ENCODE measurements at regions not wholly inside any gene's neighbourhood (a gene's known extent, or its start where the extent isn't known, plus 50 kb on each side); places are given as distances from the start of the nearest gene placed in this dataset.

- peak in 1 of 2 experiments; percentile 33 for DNase-seq
- Histone ChIP-seq H3K27ac (no peak overlapping the region), H3K4me2 (no peak overlapping the region), H3K9me3 (ENCODE audit: insufficient read depth, low read depth) (no peaks in the 10 kb centered on the region; the same call in 1 of the 2 replicates), H3K4me1 (replicated peaks; ENCODE audit: insufficient read depth) (peaks cover 20% of the 10 kb centered on the region), H3K4me3 (no peak overlapping the region), H3K36me3 (ENCODE audit: low read depth) (no peaks in the 10 kb centered on the region), H3K27me3 (ENCODE audit: insufficient read depth, low read depth) (no peaks in the 10 kb centered on the region), H2AFZ (no peak overlapping the region), H4K20me1 (ENCODE audit: insufficient read depth) (no peaks in the 10 kb centered on the region), H3F3A (ENCODE audit: insufficient read depth, low read depth) (peaks cover 8% of the 10 kb centered on the region), H3K79me2 (ENCODE audit: low read depth) (no peaks in the 10 kb centered on the region), H3K9me2 (ENCODE audit: insufficient read depth) (no peaks in the 10 kb centered on the region)
- POLR2A ChIA-PET (ENCODE audit: unreplicated experiment) = no interaction called here
- no peak for TF ChIP-seq CTCF (conservative IDR thresholded peaks at IDR 0.05)
- TF ChIP-seq EZH2 (IDR thresholded peaks at IDR 0.05; ENCODE audit: low read depth) = no peak
- no TSS peak for BruUV-seq (replicated peaks)
- intact Hi-C loops (cut with micrococcal nuclease; ENCODE audit: unreplicated experiment) = no loop called here
- CTCF ChIA-PET = no interaction called here
Measured at GRCh38 chr6:139448051-139448649, 73.7 kb upstream of the CITED2 start.

GRCh38 chr6:139447656-139447975 is 73.2 kb upstream of the CITED2 start:
- peak in 1 of 2 experiments; percentile 15 for DNase-seq

DNA sequence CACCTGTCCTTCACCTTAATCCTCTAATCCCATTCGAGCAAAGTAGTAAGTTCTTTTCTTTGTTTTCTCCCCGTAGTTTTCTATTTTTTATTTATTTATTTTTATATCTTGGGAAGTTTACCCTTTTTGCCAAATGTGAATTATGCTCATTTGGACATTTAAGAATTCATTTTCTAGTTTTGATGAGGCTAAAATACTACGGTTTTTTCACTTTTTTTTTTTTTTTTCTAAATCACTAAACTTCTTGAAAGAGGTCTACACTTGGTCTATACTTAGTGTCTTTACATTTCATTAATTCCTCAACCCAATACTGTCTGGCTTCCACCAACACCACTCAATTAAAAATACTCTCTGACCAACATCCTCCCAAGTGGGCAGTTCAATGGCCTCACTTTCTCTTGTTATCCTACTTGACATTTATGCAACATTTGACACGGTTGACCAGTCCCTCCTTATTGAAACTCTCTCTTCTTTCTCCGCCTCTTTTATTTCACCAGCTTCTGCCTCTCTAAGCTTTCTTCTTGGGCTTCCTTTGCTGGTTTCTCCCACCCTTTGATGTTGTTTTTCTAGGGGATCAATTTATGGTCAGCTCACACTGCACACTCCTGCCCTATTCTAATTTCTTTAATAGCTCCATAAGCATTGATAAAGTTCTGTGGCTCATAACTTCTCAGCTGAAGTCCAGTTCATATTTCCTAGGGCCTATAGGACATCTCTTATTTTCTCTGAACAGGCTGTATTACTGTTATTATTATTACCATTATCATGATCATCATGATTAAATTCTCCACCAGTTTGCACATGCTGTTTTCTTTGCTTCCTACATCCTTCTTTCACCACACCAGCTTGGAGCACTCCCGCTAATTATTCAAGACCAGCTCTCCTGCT is 72.6 kb upstream of the CITED2 start:
- no TSS peak for BruUV-seq (replicated peaks)

More at GRCh38 chr6:139447656-139447975, 73.2 kb upstream of the CITED2 start:
- TF ChIP-seq EZH2 (IDR thresholded peaks at IDR 0.05; ENCODE audit: low read depth) (no peak), CTCF (conservative IDR thresholded peaks at IDR 0.05) (no peak)
- Histone ChIP-seq H3K27me3 (ENCODE audit: insufficient read depth, low read depth) (no peaks in the 10 kb centered on the region), H3K79me2 (ENCODE audit: low read depth) (no peaks in the 10 kb centered on the region), H3K4me3 (no peak overlapping the region), H3K4me2 (no peak overlapping the region), H3K9me2 (ENCODE audit: insufficient read depth) (no peaks in the 10 kb centered on the region), H2AFZ (no peak overlapping the region), H3K27ac (no peak overlapping the region), H4K20me1 (ENCODE audit: insufficient read depth) (no peaks in the 10 kb centered on the region), H3F3A (ENCODE audit: insufficient read depth, low read depth) (peaks cover 7% of the 10 kb centered on the region), H3K36me3 (ENCODE audit: low read depth) (no peaks in the 10 kb centered on the region), H3K4me1 (replicated peaks; ENCODE audit: insufficient read depth) (peaks cover 18% of the 10 kb centered on the region), H3K9me3 (ENCODE audit: insufficient read depth, low read depth) (no peaks in the 10 kb centered on the region; the same call in 1 of the 2 replicates)
- intact Hi-C loops (cut with micrococcal nuclease; ENCODE audit: unreplicated experiment) = no loop called here
- no TSS peak for BruUV-seq (replicated peaks)
- POLR2A ChIA-PET (ENCODE audit: unreplicated experiment) = no interaction called here
- CTCF ChIA-PET = no interaction called here

More for the DNA sequence above, 72.6 kb upstream of the CITED2 start:
- Histone ChIP-seq H3F3A (ENCODE audit: insufficient read depth, low read depth) (peaks cover under 1% of the 10 kb centered on the region; the same call in 1 of the 2 replicates), H4K20me1 (ENCODE audit: insufficient read depth) (no peaks in the 10 kb centered on the region), H3K27me3 (ENCODE audit: insufficient read depth, low read depth) (no peaks in the 10 kb centered on the region), H3K4me2 (no peak overlapping the region), H3K4me3 (no peak overlapping the region), H3K4me1 (replicated peaks; ENCODE audit: insufficient read depth) (peaks cover 12% of the 10 kb centered on the region), H3K9me2 (ENCODE audit: insufficient read depth) (no peaks in the 10 kb centered on the region), H2AFZ (no peak overlapping the region), H3K36me3 (ENCODE audit: low read depth) (no peaks in the 10 kb centered on the region), H3K27ac (no peak overlapping the region), H3K79me2 (ENCODE audit: low read depth) (no peaks in the 10 kb centered on the region), H3K9me3 (ENCODE audit: insufficient read depth, low read depth) (no peaks in the 10 kb centered on the region)
- peak in 1 of 2 experiments; percentile 29 for DNase-seq
- ChIA-PET POLR2A (ENCODE audit: unreplicated experiment) (no interaction called here), CTCF (no interaction called here)
- no peak for TF ChIP-seq EZH2 (IDR thresholded peaks at IDR 0.05; ENCODE audit: low read depth)
- TF ChIP-seq CTCF (conservative IDR thresholded peaks at IDR 0.05) = no peak
- intact Hi-C loops (cut with micrococcal nuclease; ENCODE audit: unreplicated experiment) = no loop called here

Data from PC-9 (cell line).